Calu3 (cell line): ENCODE measurements at regions not wholly inside any gene's neighbourhood (a gene's known extent, or its start where the extent isn't known, plus 50 kb on each side); places are given as distances from the start of the nearest gene placed in this dataset.

Experiments used
- BruUV-seq: library from RNA; stranded (reverse); fragments of 400-500 nt; replicated peaks from 2 replicates; lab custom pipeline; 2021; lab: Mats Ljungman, UMichigan
- CTCF ChIA-PET: fragments of 300-600 bp; sonication (Branson Sonifier 250); formaldehyde crosslinking; loops from one replicate; lab custom pipeline; 2022; ENCODE audit warnings: antibody characterized with exemption; lab: Charles Lee
- DNase-seq: peaks from one replicate; pipeline ENCODE4 v3.0.0; 2022
- H3K27ac Mint-ChIP-seq: one replicate; pipeline ENCODE4 v1.8.0; 2022; ENCODE audit warnings: mixed read lengths; ENCODE audit not compliant: unreplicated experiment
- H3K27me3 Mint-ChIP-seq: one replicate; pipeline ENCODE4 v1.8.0; 2022; ENCODE audit warnings: mixed read lengths; ENCODE audit not compliant: unreplicated experiment
- H3K36me3 Mint-ChIP-seq: one replicate; pipeline ENCODE4 v1.8.0; 2022; ENCODE audit warnings: mild to moderate bottlenecking, moderate library complexity, mixed read lengths; ENCODE audit not compliant: insufficient read depth, unreplicated experiment
- H3K4me1 Mint-ChIP-seq: one replicate; pipeline ENCODE4 v1.8.0; 2022; ENCODE audit warnings: mild to moderate bottlenecking, low read depth, mixed read lengths; ENCODE audit not compliant: unreplicated experiment
- H3K4me3 Mint-ChIP-seq: one replicate; pipeline ENCODE4 v1.8.0; 2022; ENCODE audit warnings: mild to moderate bottlenecking, low read depth, moderate library complexity, mixed read lengths; ENCODE audit not compliant: unreplicated experiment
- H3K9me3 Mint-ChIP-seq: one replicate; pipeline ENCODE4 v1.8.0; 2022; ENCODE audit warnings: low read depth, mixed read lengths; ENCODE audit not compliant: unreplicated experiment
- intact Hi-C: fragments of 100-400 bp; cut with micrococcal nuclease; formaldehyde crosslinking; loops from one replicate; pipeline ENCODE4 v1.10.0; 2022; ENCODE audit not compliant: unreplicated experiment
- TF ChIP-seq, protein P1 (sequence below): fragments of 200-600 bp; IDR thresholded peaks from one replicate; pipeline ENCODE4 v1.8.0; 2022; ENCODE audit warnings: antibody characterized with exemption; ENCODE audit not compliant: unreplicated experiment

DNA sequence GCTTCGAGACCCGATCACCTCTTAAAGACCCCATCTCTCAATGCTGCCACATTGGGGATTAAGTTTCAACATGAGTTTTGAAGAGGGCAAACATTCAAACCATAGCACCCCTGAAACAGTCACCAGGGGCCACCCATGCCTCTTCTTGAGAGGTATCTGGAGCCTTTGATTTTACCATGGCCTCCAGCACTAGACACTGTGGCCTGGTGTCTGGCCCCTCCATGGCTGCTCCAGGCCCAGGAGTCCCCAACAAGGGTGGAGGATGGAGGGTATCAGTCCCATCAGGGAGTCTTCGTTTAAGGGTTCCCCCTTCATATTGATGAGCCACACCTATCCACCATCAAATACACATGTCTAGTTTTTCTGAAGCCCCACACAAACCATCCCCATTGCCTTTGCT lies 66.5 kb upstream of the CDH5 start:
- H3K36me3 Mint-ChIP-seq, result no peaks in the 10 kb centered on the region
- no TSS peak for BruUV-seq
- TF ChIP-seq, protein P1, sequence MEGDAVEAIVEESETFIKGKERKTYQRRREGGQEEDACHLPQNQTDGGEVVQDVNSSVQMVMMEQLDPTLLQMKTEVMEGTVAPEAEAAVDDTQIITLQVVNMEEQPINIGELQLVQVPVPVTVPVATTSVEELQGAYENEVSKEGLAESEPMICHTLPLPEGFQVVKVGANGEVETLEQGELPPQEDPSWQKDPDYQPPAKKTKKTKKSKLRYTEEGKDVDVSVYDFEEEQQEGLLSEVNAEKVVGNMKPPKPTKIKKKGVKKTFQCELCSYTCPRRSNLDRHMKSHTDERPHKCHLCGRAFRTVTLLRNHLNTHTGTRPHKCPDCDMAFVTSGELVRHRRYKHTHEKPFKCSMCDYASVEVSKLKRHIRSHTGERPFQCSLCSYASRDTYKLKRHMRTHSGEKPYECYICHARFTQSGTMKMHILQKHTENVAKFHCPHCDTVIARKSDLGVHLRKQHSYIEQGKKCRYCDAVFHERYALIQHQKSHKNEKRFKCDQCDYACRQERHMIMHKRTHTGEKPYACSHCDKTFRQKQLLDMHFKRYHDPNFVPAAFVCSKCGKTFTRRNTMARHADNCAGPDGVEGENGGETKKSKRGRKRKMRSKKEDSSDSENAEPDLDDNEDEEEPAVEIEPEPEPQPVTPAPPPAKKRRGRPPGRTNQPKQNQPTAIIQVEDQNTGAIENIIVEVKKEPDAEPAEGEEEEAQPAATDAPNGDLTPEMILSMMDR, result no peak

DNA sequence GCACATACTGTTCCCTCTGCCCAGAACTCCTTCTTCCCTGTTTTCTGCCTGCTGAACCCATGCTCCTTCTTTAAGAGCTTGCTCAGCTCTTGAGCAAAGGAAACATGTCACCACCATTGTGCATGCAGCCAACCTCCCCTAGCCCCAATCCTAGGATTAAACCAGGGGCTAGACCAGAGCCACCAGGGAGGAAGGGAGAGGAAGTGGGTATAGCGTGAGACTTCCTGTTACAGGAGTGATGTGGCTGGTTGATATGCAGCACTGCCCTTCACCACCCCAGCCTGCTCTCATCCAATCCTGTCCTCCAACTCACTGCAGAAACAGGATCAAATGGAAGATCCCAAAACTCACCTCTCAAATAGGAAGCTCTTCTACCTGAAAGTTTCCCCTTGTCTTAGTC lies 67.1 kb upstream of the CDH5 start:
- no peak for DNase-seq
- TF ChIP-seq, protein P1, result no peak
- no peaks in the 10 kb centered on the region for H3K9me3 Mint-ChIP-seq
- H3K27me3 Mint-ChIP-seq, result peaks cover 62% of the 10 kb centered on the region
- intact Hi-C loops, result no loop called here
- CTCF ChIA-PET, result no interaction called here
- H3K27ac Mint-ChIP-seq, result no peak overlapping the region
- no peaks in the 10 kb centered on the region for H3K36me3 Mint-ChIP-seq
- no peak overlapping the region for H3K4me3 Mint-ChIP-seq
- no peaks in the 10 kb centered on the region for H3K4me1 Mint-ChIP-seq
- BruUV-seq, result no TSS peak

More for the DNA sequence above, 66.5 kb upstream of the CDH5 start:
- no peaks in the 10 kb centered on the region for H3K4me1 Mint-ChIP-seq
- DNase-seq, result no peak
- no peaks in the 10 kb centered on the region for H3K9me3 Mint-ChIP-seq
- no peak overlapping the region for H3K27ac Mint-ChIP-seq
- no peak overlapping the region for H3K4me3 Mint-ChIP-seq
- CTCF ChIA-PET, result no interaction called here
- peaks cover 62% of the 10 kb centered on the region for H3K27me3 Mint-ChIP-seq
- intact Hi-C loops, result no loop called here

DNA sequence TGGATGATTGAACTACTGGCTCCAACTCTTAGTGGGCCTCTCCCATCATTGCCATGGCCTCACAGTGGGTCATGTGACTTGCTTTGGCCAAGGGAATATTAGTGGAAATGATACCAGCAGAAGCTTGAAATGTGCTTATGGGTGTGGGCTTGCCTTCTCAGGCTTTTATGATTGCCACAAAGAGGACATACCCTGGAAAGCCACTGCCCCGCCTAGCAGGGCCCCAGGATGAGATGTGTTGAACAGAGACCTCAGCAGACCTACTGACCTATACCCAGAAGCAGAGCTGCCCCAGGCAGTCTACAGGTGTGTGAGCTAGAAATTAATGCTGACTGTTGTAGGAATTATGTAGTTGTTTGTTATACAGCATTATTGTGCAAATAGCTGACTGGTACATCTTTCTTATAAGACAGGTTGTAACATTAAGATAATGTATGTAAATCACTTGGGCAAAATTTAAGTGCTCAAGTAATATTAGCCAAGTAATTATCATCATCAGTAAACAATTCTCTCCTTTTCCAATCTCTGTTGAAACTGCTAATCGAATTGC lies 67.8 kb upstream of the CDH5 start:
- Mint-ChIP-seq H3K36me3 (no peaks in the 10 kb centered on the region), H3K9me3 (no peaks in the 10 kb centered on the region), H3K27ac (no peak overlapping the region), H3K27me3 (peaks cover 62% of the 10 kb centered on the region), H3K4me1 (no peaks in the 10 kb centered on the region), H3K4me3 (no peak overlapping the region)
- no peak for DNase-seq
- TF ChIP-seq, protein P1, result no peak
- CTCF ChIA-PET, result interaction anchor here (0.9 kb wide), 2 partner anchors 16 to 20 kb away, joined by 3 to 4 read pairs; no protein-coding TSS in a partner anchor
- BruUV-seq, result no TSS peak
- intact Hi-C loops, result no loop called here

DNA sequence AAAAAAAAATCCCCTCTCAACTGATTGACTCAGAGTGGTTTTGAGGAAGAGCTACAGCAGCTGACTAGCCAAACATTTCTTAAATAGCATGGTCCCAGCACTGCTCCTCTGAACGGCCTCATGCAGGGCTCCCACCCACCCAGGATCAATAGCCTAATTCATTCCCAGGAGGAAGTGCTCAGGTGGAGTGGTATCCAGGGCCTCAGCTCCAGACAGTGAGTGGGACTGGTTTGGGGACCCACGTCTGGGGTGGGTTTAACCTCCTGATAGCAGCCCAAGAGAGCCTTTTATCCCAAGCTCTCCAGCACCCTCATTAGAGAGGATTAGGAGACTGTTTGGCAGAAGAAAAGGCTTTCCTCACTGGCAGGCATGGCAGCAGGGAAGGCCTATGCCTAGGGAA lies 68.5 kb upstream of the CDH5 start:
- Mint-ChIP-seq H3K36me3 (no peaks in the 10 kb centered on the region), H3K9me3 (no peaks in the 10 kb centered on the region), H3K4me3 (no peak overlapping the region), H3K27ac (no peak overlapping the region), H3K27me3 (peaks cover 62% of the 10 kb centered on the region), H3K4me1 (no peaks in the 10 kb centered on the region)
- CTCF ChIA-PET, result interaction anchor here (0.9 kb wide), 2 partner anchors 17 to 19 kb away, joined by 3 to 4 read pairs; no protein-coding TSS in a partner anchor
- BruUV-seq, result no TSS peak
- no peak for DNase-seq
- TF ChIP-seq, protein P1, result no peak
- intact Hi-C loops, result no loop called here
